OCI-LY7 (cell line): ENCODE measurements at regions not wholly inside any gene's neighbourhood (a gene's known extent, or its start where the extent isn't known, plus 50 kb on each side); places are given as distances from the start of the nearest gene placed in this dataset.

Experiments used
- CTCF ChIP-seq: fragments of 200-600 bp; sonication (generic); conservative IDR thresholded peaks from 2 replicates; pipeline ENCODE4 v1.5.1; 2014; ENCODE audit warnings: mild to moderate bottlenecking, antibody characterized with exemption, low read length, moderate library complexity, mixed read lengths
- EZH2phosphoT487 ChIP-seq: fragments of 200-600 bp; sonication (generic); IDR thresholded peaks from 2 replicates; pipeline ENCODE4 v1.6.1; 2018; ENCODE audit warnings: low read depth, borderline replicate concordance, mild to moderate bottlenecking, mixed run types, antibody characterized with exemption, low read length, moderate library complexity, mixed read lengths

- TF ChIP-seq CTCF (no peak), EZH2phosphoT487 (no peak)
Observed at GRCh38 chr14:55807881-55808379, 227.9 kb downstream of the KTN1 start.
